ENCODE measurements at regions not wholly inside any gene's neighbourhood (a gene's known extent, or its start where the extent isn't known, plus 50 kb on each side); places are given as distances from the start of the nearest gene placed in this dataset.
A peak's percentile ranks its signal among the peaks of the same experiment; 100 is the strongest.

DNA sequence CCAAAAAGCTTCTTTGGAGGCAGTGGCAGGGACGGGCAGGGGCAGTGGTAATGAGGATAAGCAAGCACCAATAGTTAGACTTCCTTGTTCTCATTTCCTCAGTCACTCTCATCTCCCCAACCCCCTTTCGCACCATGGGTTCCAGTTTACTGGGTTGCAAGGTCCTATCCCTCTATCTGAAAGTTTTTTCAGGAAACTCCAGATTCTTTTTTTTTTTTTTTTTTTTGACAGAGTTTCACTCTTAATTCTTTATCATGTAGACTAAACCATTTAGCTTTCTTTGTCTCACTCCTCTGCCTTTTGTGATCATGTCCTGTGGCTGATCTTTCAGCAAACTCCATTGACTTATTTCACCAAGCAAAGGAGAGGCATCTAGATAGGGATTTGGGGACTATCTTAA, 51.4 kb upstream of the GMDS start:
- Mint-ChIP-seq H3K4me1 (no peaks in the 10 kb centered on the region), H3K9me3 (peaks cover 51% of the 10 kb centered on the region), H3K27ac (no peak overlapping the region), H3K27me3 (ENCODE audit: insufficient read depth) (peaks cover 3% of the 10 kb centered on the region), H3K4me3 (no peak overlapping the region), H3K36me3 (ENCODE audit: low read depth) (peaks cover 9% of the 10 kb centered on the region)
- H3K27me3 ChIP-seq (ENCODE audit: control insufficient read depth, insufficient read depth, low read length, poor library complexity, severe bottlenecking) = no peaks in the 10 kb centered on the region
- H3K4me1 ChIP-seq (ENCODE audit: control insufficient read depth, insufficient read depth, low read length) = no peaks in the 10 kb centered on the region
- H3K36me3 ChIP-seq (ENCODE audit: control insufficient read depth, insufficient read depth, low read length) = no peaks in the 10 kb centered on the region
- peak; percentile 54 for DNase-seq
- no peak overlapping the region for H3K9ac ChIP-seq (ENCODE audit: extremely low read depth, low read length, poor library complexity, severe bottlenecking)
- H3K4me3 ChIP-seq (ENCODE audit: low read length) = no peak overlapping the region
- WGBS, 2 experiments (ENCODE audit: insufficient coverage in 1 of 2, insufficient read length in 1 of 2) = 81 to 100% methylated on average over 2 of the region's 2 CpGs
- H3K27ac ChIP-seq (ENCODE audit: low read depth, low read length) = no peak overlapping the region
- no peaks in the 10 kb centered on the region for H3K9me3 ChIP-seq (ENCODE audit: control insufficient read depth, low read length)
- TF ChIP-seq, protein P1, sequence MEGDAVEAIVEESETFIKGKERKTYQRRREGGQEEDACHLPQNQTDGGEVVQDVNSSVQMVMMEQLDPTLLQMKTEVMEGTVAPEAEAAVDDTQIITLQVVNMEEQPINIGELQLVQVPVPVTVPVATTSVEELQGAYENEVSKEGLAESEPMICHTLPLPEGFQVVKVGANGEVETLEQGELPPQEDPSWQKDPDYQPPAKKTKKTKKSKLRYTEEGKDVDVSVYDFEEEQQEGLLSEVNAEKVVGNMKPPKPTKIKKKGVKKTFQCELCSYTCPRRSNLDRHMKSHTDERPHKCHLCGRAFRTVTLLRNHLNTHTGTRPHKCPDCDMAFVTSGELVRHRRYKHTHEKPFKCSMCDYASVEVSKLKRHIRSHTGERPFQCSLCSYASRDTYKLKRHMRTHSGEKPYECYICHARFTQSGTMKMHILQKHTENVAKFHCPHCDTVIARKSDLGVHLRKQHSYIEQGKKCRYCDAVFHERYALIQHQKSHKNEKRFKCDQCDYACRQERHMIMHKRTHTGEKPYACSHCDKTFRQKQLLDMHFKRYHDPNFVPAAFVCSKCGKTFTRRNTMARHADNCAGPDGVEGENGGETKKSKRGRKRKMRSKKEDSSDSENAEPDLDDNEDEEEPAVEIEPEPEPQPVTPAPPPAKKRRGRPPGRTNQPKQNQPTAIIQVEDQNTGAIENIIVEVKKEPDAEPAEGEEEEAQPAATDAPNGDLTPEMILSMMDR (conservative IDR thresholded peaks at IDR 0.05) = no peak

Data from endodermal cell (in vitro differentiated cells).